Gastrocnemius medialis (tissue), 4 donors: ENCODE measurements at regions not wholly inside any gene's neighbourhood (a gene's known extent, or its start where the extent isn't known, plus 50 kb on each side); places are given as distances from the start of the nearest gene placed in this dataset.

ENCODE experiments used
- ATAC-seq, 2 donors: fragments of 150-250 bp; one replicate each; pipeline ENCODE4 v1.9.1; 2016
- DNase-seq, 2 donors: peaks; one replicate each; pipeline ENCODE4 v3.0.0-alpha.2; 2019
- H3K27ac ChIP-seq, 4 donors: fragments of 200-600 bp; sonication (generic); 1 replicate in 1 of 4; 2 replicates in 3 of 4; pipeline ENCODE4 v1.5.1; 2016 to 2018; ENCODE audit warnings: mild to moderate bottlenecking in 2 of 4, moderate library complexity in 1 of 4
- H3K27me3 ChIP-seq, 3 donors: fragments of 200-600 bp; sonication (generic) in 2 of 3; 1 replicate in 1 of 3; 2 replicates in 2 of 3; pipeline versions ENCODE4 v1.5.1 to v1.6.0; 2016 to 2019; ENCODE audit warnings: mild to moderate bottlenecking in 1 of 3, moderate library complexity in 1 of 3
- H3K36me3 ChIP-seq, 2 donors: fragments of 200-600 bp; sonication (generic) in 1 of 2; one replicate each; pipeline ENCODE4 v1.5.1; 2017 to 2018
- H3K4me1 ChIP-seq, 2 donors: fragments of 200-600 bp; sonication (generic) in 1 of 2; one replicate each; pipeline ENCODE4 v1.5.1; 2016 to 2017; ENCODE audit warnings: mild to moderate bottlenecking in 2 of 2
- H3K4me3 ChIP-seq, 4 donors: fragments of 200-600 bp; sonication (generic) in 3 of 4; 1 replicate in 1 of 4; 2 replicates in 3 of 4; pipeline ENCODE4 v1.5.1; 2016 to 2019; ENCODE audit warnings: mild to moderate bottlenecking in 2 of 4
- H3K9me3 ChIP-seq, 3 donors: fragments of 200-600 bp; sonication (generic) in 2 of 3; 1 replicate in 1 of 3; 2 replicates in 2 of 3; pipeline ENCODE4 v1.5.1; 2016 to 2019
- POLR2A ChIP-seq, 2 donors: fragments of 450-650 bp; IDR thresholded peaks; one replicate each; pipeline ENCODE4 v1.6.1; 2017; ENCODE audit warnings: antibody characterized with exemption in 2 of 2, mild to moderate bottlenecking in 2 of 2, moderate library complexity in 2 of 2
- in situ Hi-C, 4 donors: fragments of 200-750 bp; cut with MboI; loops; one replicate each; pipeline versions ENCODE4 v1.15.0 to v1.8.0; 2017; ENCODE audit warnings: low sequenced_read_pairs in 4 of 4
- intact Hi-C: fragments of 100-400 bp; cut with DNase I; formaldehyde crosslinking; loops from one replicate; pipeline ENCODE4 v1.15.1; 2023; ENCODE audit warnings: low total_unique reads
- TF ChIP-seq, protein P1 (sequence below), 5 experiments: fragments of 450-650 bp in 3 of 5; fragments of 200-600 bp in 2 of 5; sonication (generic) in 2 of 5; IDR thresholded peaks in 4 of 5; conservative IDR thresholded peaks in 1 of 5; 1 replicate in 4 of 5; 2 replicates in 1 of 5; pipeline ENCODE4 v1.5.1; 2016 to 2019; ENCODE audit warnings: antibody characterized with exemption in 5 of 5, mild to moderate bottlenecking in 3 of 5, moderate library complexity in 3 of 5

GRCh38 chr11:128342511-128343134 is 244.7 kb downstream of the ETS1 start:
- no peak overlapping the region for H3K4me3 ChIP-seq
- H3K36me3 ChIP-seq = no peaks in the 10 kb centered on the region
- no peaks in the 10 kb centered on the region for H3K27me3 ChIP-seq
- in situ Hi-C loops (no loop called here), intact Hi-C loops (no loop called here)
- peaks cover 7 to 12% of the 10 kb centered on the region in 2 donors for H3K4me1 ChIP-seq
- TF ChIP-seq POLR2A (IDR thresholded peaks at IDR 0.05) = no peak
- TF ChIP-seq, protein P1, sequence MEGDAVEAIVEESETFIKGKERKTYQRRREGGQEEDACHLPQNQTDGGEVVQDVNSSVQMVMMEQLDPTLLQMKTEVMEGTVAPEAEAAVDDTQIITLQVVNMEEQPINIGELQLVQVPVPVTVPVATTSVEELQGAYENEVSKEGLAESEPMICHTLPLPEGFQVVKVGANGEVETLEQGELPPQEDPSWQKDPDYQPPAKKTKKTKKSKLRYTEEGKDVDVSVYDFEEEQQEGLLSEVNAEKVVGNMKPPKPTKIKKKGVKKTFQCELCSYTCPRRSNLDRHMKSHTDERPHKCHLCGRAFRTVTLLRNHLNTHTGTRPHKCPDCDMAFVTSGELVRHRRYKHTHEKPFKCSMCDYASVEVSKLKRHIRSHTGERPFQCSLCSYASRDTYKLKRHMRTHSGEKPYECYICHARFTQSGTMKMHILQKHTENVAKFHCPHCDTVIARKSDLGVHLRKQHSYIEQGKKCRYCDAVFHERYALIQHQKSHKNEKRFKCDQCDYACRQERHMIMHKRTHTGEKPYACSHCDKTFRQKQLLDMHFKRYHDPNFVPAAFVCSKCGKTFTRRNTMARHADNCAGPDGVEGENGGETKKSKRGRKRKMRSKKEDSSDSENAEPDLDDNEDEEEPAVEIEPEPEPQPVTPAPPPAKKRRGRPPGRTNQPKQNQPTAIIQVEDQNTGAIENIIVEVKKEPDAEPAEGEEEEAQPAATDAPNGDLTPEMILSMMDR (IDR thresholded peaks at IDR 0.05 in 4 of 5, conservative IDR thresholded peaks at IDR 0.05 in 1 of 5) = no peak
- peak in 1 of 2 donors; percentile 50 for DNase-seq
- ATAC-seq = peak; percentile 88 to 89
- no peaks in the 10 kb centered on the region for H3K9me3 ChIP-seq
- H3K27ac ChIP-seq = peak overlapping the region; percentile 53 to 67 (median 58)

DNA sequence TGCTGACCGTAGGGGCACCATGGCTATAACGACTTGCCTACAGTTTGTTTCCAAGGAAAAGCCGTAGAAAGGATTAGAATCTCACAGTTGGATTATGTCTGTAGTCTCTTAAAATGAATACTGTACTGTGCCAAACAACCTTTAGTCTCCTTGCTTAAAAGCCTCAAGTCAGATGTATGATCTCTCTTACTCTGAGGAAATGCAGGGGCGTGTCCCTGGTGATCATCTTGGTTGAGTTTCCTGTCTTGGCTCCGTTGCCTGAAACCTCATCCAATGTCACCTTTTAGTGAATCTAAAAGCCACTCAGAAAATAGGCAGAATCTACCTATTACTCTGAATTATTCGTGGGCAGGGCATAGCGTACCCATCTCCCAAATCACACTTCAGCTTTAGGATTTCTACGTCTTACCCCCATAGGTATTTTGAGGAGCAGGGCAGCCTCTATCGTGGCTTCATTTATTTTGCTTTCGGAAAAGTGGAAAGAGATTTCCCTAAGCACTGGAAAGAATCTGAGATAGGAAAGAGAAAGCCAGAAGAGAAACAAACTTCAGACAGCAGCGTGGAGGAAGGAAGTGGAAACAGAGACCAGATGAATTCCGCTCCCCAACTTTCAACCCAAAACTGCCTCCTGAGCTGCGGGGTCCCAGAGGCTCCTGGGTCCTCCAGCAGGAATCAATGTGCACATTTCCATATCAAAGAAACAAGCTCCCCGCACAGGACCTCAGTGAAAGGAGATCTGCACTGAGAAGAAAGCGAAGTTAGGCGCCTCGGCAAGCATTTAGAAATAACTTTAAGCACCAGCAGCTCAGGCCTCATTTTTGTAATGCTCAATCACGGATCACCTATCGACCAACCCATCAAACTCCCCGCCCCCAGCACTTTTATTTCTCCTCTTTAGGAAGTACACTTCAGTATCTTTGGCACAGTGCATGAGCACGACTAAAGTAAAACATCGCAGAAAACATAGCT is 245.8 kb downstream of the ETS1 start:
- Histone ChIP-seq H3K4me1 (peaks cover 7 to 12% of the 10 kb centered on the region in 2 donors), H3K27ac (peak overlapping the region; percentile 53 to 67 (median 58)), H3K9me3 (no peaks in the 10 kb centered on the region), H3K27me3 (no peaks in the 10 kb centered on the region), H3K4me3 (no peak overlapping the region), H3K36me3 (no peaks in the 10 kb centered on the region)
- DNase-seq (no peak), ATAC-seq (peak in 1 of 2 donors; percentile 39)
- intact Hi-C loops = no loop called here
- in situ Hi-C loops = no loop called here
- no peak for TF ChIP-seq POLR2A (IDR thresholded peaks at IDR 0.05)
- TF ChIP-seq, protein P1 (IDR thresholded peaks at IDR 0.05 in 4 of 5, conservative IDR thresholded peaks at IDR 0.05 in 1 of 5) = no peak

- no peaks in the 10 kb centered on the region for H3K27me3 ChIP-seq
- in situ Hi-C loops (no loop called here), intact Hi-C loops (no loop called here)
- H3K4me1 ChIP-seq = peaks cover 7 to 12% of the 10 kb centered on the region in 2 donors
- peak overlapping the region in 1 of 4 donors; percentile 10 for H3K27ac ChIP-seq
- TF ChIP-seq, protein P1 (IDR thresholded peaks at IDR 0.05 in 4 of 5, conservative IDR thresholded peaks at IDR 0.05 in 1 of 5) = no peak
- no peak for TF ChIP-seq POLR2A (IDR thresholded peaks at IDR 0.05)
- no peak for DNase-seq
- no peak overlapping the region for H3K4me3 ChIP-seq
- no peaks in the 10 kb centered on the region for H3K9me3 ChIP-seq
- no peak for ATAC-seq
- no peaks in the 10 kb centered on the region for H3K36me3 ChIP-seq
Observed at GRCh38 chr11:128339792-128340191, 247.6 kb downstream of the ETS1 start.

- intact Hi-C loops (no loop called here), in situ Hi-C loops (no loop called here)
- no peaks in the 10 kb centered on the region for H3K27me3 ChIP-seq
- H3K4me1 ChIP-seq = peaks cover 7 to 12% of the 10 kb centered on the region in 2 donors
- no peak for ATAC-seq
- no peaks in the 10 kb centered on the region for H3K36me3 ChIP-seq
- H3K4me3 ChIP-seq = no peak overlapping the region
- DNase-seq = no peak
- H3K27ac ChIP-seq = no peak overlapping the region
- no peak for TF ChIP-seq POLR2A (IDR thresholded peaks at IDR 0.05)
- TF ChIP-seq, protein P1 (IDR thresholded peaks at IDR 0.05 in 4 of 5, conservative IDR thresholded peaks at IDR 0.05 in 1 of 5) = no peak
- H3K9me3 ChIP-seq = no peaks in the 10 kb centered on the region
Observed at GRCh38 chr11:128338811-128339210, 248.5 kb downstream of the ETS1 start.
